ENCODE measurements at regions not wholly inside any gene's neighbourhood (a gene's known extent, or its start where the extent isn't known, plus 50 kb on each side); places are given as distances from the start of the nearest gene placed in this dataset.

DNA sequence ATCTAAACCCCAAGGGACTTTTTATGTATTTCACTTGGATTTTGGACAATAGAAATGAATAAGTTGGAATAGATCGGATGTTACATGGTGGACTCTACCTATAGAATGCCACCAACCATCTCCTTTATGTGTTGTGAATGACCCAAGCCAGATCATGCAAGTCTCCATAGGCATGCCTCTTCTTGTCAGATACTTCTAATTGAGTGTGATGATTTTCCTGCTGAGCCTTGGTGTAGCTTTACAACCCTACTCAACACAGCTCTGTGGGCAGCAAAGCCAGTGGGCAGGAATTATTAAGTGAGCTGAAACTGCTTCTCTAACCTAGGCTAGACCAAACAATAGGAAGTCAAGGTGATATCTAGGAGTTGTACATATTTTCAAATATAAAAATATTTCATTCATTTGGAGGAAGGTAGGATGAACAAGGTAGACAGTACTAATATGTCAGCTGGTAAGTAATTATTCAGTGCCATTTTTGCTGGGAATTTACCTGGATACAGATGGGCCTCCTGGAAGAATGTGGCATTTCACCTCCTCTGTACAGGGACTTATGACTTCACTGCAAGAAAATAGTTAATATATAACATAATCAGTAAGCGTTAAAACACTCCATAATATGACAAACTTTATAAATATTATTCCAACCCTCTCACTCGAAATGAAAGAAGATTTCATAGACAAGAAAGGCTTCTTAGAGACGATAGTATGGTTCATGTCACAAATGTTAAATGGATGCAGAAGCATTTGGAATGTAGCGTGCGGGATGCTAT is 298.0 kb upstream of the FAT1 start:
- TF ChIP-seq CTCF (IDR thresholded peaks at IDR 0.05; ENCODE audit: insufficient read depth, low read length), result no peak

GRCh38 chr4:187027272-187027671 is 303.6 kb upstream of the FAT1 start:
- no peak for TF ChIP-seq CTCF (IDR thresholded peaks at IDR 0.05; ENCODE audit: insufficient read depth, low read length)
- no peak overlapping the region for H3K4me3 ChIP-seq (ENCODE audit: low read depth, low read length)
- no peak for DNase-seq (ENCODE audit: low read depth)

More for the DNA sequence above, 298.0 kb upstream of the FAT1 start:
- no peak overlapping the region for H3K4me3 ChIP-seq (ENCODE audit: low read depth, low read length)
- no peak for DNase-seq (ENCODE audit: low read depth)

DNA sequence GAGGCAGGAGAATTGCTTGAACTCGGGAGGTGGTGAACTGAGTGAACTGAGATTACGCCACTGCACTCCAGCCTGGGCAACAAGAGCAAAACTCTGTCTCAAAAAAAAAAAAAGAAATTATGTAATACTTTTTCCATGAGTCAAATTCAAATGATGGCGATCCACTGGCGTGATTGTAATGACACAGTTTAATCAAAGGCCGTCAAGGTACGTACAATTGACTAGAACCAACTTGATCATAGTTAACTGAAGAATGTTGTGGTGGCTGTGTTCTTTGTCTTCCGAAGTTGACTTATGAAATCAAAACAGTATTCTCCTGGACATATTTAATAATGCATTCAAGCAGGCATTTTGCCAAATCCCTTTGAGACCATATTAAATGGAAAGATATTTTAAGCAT is 318.6 kb upstream of the FAT1 start:
- TF ChIP-seq CTCF (IDR thresholded peaks at IDR 0.05; ENCODE audit: insufficient read depth, low read length), result no peak
- no peak for DNase-seq (ENCODE audit: low read depth)
- H3K4me3 ChIP-seq (ENCODE audit: low read depth, low read length), result no peak overlapping the region

- TF ChIP-seq CTCF (IDR thresholded peaks at IDR 0.05; ENCODE audit: insufficient read depth, low read length), result no peak
- no peak for DNase-seq (ENCODE audit: low read depth)
- H3K4me3 ChIP-seq (ENCODE audit: low read depth, low read length), result no peak overlapping the region
These were observed 322.8 kb upstream of the FAT1 start for GRCh38 chr4:187046471-187046870.

DNA sequence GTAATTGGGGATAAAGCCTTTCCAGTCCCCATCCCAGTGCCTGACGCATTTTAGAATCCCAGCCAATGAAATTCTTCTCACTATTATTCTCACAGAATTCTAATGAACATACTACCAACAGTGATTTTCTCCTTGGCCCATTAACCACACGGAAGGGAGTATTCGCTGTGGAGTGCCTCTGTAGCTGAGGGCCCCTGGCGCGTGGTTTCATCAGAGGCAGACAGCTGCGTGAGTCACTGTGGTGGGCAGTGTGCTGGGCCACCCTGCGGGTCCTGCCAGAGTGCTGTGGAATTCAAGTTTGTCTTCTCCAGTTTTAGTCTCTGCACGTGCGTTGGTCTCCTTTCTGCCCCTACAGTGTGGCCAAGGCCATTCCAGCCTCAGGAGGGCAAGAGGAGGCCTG is 335.4 kb upstream of the FAT1 start:
- no peak for DNase-seq (ENCODE audit: low read depth)
- TF ChIP-seq CTCF (IDR thresholded peaks at IDR 0.05; ENCODE audit: insufficient read depth, low read length), result no peak
- no peak overlapping the region for H3K4me3 ChIP-seq (ENCODE audit: low read depth, low read length)

GRCh38 chr4:187059895-187060294 is 336.2 kb upstream of the FAT1 start:
- H3K4me3 ChIP-seq (ENCODE audit: low read depth, low read length), result no peak overlapping the region
- no peak for TF ChIP-seq CTCF (IDR thresholded peaks at IDR 0.05; ENCODE audit: insufficient read depth, low read length)
- DNase-seq (ENCODE audit: low read depth), result no peak

DNA sequence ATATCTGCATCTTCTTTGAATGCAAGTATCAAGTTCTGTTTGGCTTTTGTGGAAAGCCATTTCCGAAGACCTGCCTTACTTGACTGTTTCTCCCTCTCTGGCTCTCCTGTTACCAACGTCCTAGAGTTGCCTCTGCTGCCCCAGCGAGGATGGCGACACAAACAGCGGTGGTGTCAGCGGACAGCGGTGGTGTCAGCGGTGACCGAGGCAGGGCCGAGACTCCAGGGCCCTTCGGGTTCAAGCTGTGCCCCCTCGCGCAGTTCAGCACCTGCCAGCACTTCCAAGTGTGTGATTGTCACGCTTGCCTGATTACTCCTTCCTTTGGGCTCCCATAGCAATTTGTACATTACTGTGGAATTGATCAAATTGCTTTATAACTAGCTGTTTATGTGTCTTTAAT is 336.9 kb upstream of the FAT1 start:
- TF ChIP-seq CTCF (IDR thresholded peaks at IDR 0.05; ENCODE audit: insufficient read depth, low read length), result no peak
- DNase-seq (ENCODE audit: low read depth), result no peak
- no peak overlapping the region for H3K4me3 ChIP-seq (ENCODE audit: low read depth, low read length)
